GM12873 (cell line): ENCODE measurements at regions not wholly inside any gene's neighbourhood (a gene's known extent, or its start where the extent isn't known, plus 50 kb on each side); places are given as distances from the start of the nearest gene placed in this dataset.

Source experiments
- CTCF ChIP-seq: IDR thresholded peaks from 2 replicates; pipeline ENCODE4 v1.5.1; 2012; ENCODE audit warnings: low read depth, mild to moderate bottlenecking, moderate library complexity, low read length, control low read depth; ENCODE audit not compliant: insufficient read depth; ENCODE audit errors: missing control alignments

DNA sequence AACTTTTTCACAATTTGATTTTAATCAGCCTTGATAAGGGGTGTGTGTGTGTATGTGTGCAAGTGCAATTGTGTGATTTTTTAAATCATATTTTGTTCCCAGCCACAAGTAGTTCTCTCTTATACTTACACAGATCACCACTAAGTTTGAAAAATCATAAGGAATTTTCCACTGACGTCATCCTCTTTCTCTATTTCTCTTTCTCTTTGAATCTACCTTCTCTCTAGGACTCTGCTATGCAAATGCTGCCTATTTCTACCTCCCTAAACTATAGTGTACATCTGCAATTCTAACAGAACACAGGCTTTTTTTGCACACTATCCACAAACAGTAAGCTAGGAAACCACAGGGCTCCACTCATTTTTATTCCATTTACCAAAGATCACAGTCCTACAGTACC is 254.6 kb upstream of the CYLC2 start:
- no peak for TF ChIP-seq CTCF

- TF ChIP-seq CTCF: no peak
These were observed 266.2 kb upstream of the CYLC2 start for GRCh38 chr9:102728946-102729345.

GRCh38 chr9:102714184-102714583 is 280.9 kb upstream of the CYLC2 start:
- TF ChIP-seq CTCF: no peak

DNA sequence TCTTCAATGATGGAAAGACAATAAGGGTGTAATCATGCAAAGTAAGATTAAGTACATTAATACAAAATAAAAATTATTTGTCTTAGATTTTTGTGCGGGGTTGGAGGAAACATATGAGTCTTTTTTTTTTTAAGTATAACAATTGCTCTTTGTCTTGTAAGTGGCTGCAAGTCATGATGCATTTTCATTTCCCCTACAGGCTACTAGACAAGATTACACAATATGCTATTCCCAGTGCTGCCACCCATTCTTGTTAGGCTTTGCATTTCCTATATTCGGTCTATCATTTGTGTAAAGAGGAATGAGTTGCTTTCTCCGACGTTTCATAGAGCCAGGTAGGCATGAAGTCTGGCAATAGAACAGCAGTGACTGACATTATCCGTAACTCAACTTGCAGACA is 294.2 kb upstream of the CYLC2 start:
- no peak for TF ChIP-seq CTCF

GRCh38 chr9:102669220-102669619 is 325.9 kb upstream of the CYLC2 start:
- no peak for TF ChIP-seq CTCF

DNA sequence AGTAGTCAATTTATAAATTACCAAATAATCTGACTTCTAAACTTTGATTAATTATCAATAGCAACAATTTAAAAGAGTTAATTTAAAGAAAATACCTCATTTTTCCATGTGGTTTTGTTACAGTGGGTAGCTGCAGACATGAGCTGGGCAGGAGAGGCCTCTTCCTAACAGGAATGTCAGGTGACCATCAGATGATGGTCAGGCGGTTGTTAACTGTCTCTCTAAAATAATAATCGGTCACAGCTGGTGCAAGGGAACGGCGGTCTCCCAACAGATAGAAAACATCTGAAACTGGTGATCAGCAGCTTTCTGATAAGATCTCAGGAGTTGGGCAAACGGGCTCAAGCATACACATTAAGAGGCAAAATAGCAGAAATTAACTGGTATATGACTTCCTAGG is 342.7 kb upstream of the CYLC2 start:
- no peak for TF ChIP-seq CTCF

- TF ChIP-seq CTCF: no peak
These were observed 344.2 kb upstream of the CYLC2 start for GRCh38 chr9:102650896-102651295.

DNA sequence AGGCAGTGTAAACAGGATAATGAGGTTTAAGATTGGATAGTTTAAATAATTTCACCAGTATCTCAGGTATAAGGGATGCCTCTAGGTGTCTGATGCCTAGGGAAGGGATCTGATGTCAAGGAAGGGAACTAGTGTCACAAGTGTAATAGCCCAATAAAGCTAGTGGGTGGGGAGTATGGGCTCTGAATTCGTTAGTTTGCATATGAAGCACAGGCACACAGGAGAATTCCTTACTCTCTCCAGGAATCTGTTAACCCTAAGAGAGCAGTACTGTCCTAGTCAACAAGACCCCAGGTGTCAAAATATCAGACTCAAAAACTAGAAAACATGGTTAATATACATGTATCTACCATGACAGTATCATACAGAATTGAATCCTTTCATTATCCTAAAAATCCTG is 352.5 kb upstream of the CYLC2 start:
- TF ChIP-seq CTCF: no peak
